Activated T-helper 1 cell treated with Interleukin-2 at 50 U/mL for 16 hours (primary cell): ENCODE measurements at regions not wholly inside any gene's neighbourhood (a gene's known extent, or its start where the extent isn't known, plus 50 kb on each side); places are given as distances from the start of the nearest gene placed in this dataset.

ENCODE experiments used
- DNase-seq: peaks from one replicate; pipeline ENCODE4 v3.0.0-alpha.2; 2020; ENCODE audit warnings: low read depth

DNA sequence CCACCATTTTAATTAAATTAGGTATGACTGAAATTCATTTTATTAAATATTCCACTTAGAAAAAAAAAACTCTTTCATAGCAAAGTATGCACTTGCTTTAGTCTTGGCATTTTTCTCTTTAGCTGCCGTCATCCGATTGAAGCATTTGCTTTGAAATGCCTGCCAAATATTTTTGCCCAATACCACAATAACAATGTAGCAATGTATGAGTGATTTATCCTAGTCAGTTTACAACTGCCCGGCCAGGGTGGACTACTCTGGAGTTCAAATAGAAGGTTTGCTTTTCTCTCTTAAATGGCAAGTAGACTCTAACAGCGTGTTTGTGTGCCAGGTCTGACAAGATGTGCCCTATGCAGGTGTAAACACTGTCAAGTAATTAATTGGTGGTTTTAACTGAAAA, 675.3 kb upstream of the SGCG start:
- no peak for DNase-seq

GRCh38 chr13:22506096-22506691, 674.6 kb upstream of the SGCG start:
- DNase-seq, result no peak

DNA sequence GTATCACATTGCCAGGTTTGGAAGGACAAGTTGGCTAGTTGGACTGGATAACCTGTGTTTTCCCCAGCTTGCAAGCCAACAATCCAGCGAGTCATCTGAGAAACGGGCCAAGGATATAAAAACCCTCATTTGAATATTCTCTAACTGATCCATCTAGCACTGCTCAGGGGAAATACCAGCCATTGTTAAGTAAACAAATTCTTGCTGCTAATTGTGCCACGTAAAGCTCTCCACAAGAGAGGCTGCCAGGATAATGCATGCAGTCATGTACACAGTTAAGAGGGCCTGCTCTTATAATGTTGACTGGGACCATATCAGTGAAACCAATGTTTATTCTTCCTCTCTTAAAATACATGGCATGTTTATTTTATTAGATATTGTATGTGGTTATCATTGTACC, 663.2 kb upstream of the SGCG start:
- no peak for DNase-seq

DNA sequence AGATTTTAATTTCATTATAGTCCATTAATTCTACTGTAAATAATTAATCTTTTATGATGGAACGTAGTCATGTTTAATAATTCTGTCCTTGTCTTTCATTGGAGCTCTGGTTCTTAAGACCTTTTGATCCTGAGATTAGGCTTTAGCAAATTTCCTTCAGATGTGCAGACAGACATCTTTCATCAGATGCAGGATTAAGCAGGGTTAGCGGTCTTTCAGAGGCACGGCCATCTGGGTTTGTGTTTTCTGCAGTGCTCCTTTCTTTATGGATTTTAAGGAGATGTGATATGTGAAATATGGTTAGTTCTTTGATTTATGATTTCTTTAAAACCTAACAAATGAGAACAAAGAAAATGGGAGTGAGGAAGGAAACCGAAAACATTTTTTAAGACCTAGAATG, 643.9 kb upstream of the SGCG start:
- DNase-seq, result no peak

GRCh38 chr13:22538400-22538799, 642.4 kb upstream of the SGCG start:
- DNase-seq, result no peak

GRCh38 chr13:22549126-22549525, 631.7 kb upstream of the SGCG start:
- no peak for DNase-seq

DNA sequence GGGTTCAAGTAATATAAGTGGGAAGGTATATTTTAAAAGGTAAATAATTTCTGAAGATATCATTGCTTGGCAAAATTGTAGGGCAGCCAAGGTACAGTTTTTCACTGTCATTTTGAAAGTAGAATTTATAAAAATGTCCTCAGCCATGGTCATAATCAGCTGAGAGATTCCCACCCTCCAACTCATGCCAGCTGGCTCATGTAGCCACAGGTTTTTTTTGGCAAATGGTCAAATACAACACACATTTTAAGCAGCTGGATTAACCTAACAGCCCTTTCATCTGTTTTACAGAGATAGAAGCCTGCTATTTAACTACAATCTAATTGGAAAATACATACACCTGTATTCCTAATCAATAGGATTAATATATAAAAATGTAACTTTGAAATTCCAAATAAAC, 619.2 kb upstream of the SGCG start:
- no peak for DNase-seq

GRCh38 chr13:22562116-22562515, 618.7 kb upstream of the SGCG start:
- no peak for DNase-seq

- no peak for DNase-seq
Observed at GRCh38 chr13:22563272-22563671, 617.5 kb upstream of the SGCG start.

DNA sequence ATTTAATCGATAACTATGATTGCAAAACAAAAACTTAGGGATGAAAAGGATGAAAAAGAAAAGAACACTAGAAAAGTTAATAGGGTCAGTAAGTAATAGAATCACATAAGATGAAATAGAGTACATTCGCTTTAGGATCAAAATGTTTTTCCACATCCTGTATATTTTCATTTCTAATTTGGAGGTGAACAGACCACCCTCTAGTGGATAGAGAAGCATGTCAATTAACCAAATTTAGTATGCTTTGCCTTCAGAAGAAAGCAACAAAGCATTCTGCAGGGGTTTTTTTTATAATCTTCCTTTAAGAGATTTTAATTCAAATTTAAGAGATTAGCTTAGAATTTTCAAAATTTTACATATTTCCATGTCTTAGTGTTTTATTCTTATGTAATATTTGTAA, 611.0 kb upstream of the SGCG start:
- DNase-seq, result no peak

GRCh38 chr13:22589880-22590279, 590.9 kb upstream of the SGCG start:
- DNase-seq, result no peak

GRCh38 chr13:22592515-22592914, 588.3 kb upstream of the SGCG start:
- no peak for DNase-seq

GRCh38 chr13:22594041-22594440, 586.7 kb upstream of the SGCG start:
- no peak for DNase-seq

DNA sequence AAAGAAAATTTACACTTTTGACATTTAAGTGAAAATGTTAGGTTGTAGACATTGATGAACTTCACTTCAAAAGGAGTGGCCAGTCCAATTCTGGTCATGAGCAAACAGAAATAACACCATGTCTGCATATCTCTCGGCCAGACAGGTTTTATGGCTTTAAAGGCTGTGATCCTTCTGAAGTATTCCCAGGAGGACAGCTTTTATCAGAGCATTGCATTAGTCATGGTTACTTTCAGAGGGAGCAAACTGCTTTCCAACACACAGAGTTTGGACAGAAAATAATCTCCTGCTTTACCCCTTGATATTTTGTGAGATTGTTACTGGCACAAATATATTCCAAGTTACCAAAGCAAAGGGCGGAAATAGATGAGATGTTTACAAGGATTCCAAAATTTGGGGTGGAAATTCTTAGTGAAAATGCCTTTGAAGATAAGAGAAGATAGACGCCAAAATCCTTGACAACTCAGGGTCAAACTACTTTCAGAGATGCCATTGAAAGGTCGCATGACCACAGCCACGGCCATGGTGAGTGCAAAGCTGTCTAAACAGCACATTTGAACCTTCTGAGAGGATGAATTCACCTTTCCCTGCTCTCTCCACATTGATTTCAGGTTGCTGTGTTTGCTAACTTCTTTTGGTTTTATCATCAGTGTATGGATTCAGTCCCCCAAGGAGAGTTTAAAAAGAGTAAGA, 584.5 kb upstream of the SGCG start:
- DNase-seq, result no peak

- DNase-seq, result no peak
Observed at GRCh38 chr13:22599156-22599555, 581.6 kb upstream of the SGCG start.

DNA sequence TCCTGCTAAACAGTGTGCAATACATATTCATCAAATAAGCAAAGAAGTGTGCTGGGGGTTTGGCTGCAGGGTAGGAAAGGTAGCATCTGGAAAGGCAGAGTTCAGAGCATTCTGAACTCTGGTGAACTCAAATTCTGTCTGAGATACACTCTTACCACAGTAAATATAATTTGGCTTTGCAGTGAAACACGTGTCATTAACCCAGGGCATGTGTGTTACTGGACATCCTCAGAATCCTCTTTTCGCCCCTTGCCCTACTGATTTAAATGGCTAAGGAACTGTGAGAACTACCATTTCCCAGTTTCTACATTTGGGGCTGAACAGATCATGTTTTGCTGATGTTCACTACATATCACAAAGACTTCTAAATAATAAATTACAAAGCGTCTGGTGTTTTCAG, 562.8 kb upstream of the SGCG start:
- DNase-seq, result no peak

DNA sequence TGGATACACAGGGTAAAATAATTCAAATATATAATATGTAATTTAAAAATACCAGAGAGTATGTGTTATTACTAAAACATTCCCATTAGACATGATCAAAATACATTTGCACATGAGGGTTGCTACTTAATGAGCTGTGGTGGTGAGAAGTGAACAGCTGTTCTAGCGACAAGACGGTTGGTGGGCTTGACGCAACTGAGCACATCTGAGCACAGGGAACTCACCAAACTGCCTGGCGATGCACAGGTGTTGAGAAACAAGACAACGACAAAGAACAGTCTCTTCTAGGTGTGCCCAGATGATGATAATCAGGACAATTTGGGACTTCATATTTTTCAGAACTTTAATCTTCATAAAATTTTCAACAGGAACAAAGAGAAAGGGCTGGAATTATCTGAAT, 555.1 kb upstream of the SGCG start:
- DNase-seq, result no peak

- no peak for DNase-seq
Observed at GRCh38 chr13:22629374-22629773, 551.4 kb upstream of the SGCG start.

GRCh38 chr13:22642088-22642487, 538.7 kb upstream of the SGCG start:
- no peak for DNase-seq

DNA sequence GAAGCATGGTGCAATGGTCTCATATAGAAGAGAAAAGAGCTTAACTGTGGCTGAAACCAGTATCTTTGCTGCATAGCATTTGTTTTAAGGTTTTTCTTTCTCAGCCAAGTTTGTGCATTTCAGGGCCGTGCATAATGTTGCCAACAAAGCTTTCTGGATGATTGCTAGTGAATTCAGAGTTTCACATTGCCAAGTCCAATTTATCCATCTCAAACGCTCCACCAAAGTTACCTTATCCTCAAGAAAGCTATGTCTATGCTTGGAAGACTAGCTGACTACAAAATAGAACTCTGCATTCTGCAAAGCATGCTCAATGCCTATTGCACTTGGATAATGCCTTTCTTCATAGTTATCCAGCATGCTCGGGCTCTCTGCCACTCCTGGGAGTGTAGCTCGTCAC, 535.8 kb upstream of the SGCG start:
- no peak for DNase-seq

- no peak for DNase-seq
Observed at GRCh38 chr13:22647156-22647850, 533.5 kb upstream of the SGCG start.

DNA sequence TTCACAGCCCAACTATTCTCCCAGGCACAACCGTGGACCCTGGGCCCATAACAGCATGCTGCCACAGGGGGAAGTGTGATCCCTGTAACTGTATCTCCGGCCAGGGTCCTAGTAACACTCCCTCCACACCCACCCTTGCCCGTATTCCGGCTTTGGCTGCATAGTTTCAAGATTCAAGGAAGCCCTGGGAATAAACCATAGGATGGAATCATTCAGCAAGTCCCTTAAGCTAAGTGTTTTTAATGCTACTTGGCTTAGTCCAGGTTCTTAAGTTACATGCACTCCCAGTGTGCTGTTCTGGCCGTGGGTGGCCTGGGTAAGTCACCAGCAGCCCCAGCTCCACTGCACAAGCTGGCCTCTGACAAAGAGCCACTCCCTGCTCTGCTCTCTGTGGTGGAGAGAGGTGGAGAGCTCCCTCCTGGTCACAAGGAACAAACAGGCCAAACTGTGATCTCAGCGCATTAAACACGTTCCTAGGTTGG, 532.4 kb upstream of the SGCG start:
- no peak for DNase-seq

GRCh38 chr13:22652796-22653195, 528.0 kb upstream of the SGCG start:
- no peak for DNase-seq

DNA sequence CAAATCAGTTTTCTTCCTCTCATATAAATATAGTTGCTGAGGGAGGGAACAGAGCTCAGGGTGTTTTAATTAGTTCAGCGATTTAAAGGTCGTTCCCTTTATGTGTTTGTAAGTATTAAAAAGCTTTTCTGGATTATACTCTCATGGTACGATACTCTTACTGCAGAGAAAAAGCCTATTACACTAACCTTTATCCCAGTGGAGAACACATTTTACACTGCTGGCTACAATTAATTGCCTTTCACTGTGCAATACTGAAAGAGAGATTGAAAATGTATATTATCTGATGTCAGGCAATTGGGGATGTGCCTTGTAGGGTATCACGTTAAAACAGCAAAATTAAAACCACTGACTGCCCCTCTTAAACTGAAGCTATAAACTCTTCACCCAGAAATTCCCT, 526.9 kb upstream of the SGCG start:
- no peak for DNase-seq
